K562 (cell line): ENCODE measurements at regions not wholly inside any gene's neighbourhood (a gene's known extent, or its start where the extent isn't known, plus 50 kb on each side); places are given as distances from the start of the nearest gene placed in this dataset.

Experiments used
- POLR2A ChIP-seq: fragments of 450-650 bp; conservative IDR thresholded peaks from 2 replicates; pipeline ENCODE4 v1.6.1; 2016
- ZNF79 ChIP-seq: fragments of 250-450 bp; sonication (Bioruptor Pico); IDR thresholded peaks from 2 replicates; pipeline ENCODE4 v1.4.0; 2020; ENCODE audit warnings: low read depth, mild to moderate bottlenecking, moderate library complexity

GRCh38 chr10:64265961-64266360, 744.8 kb downstream of the REEP3 start:
- TF ChIP-seq POLR2A (no peak), ZNF79 (no peak)
